ENCODE measurements at regions not wholly inside any gene's neighbourhood (a gene's known extent, or its start where the extent isn't known, plus 50 kb on each side); places are given as distances from the start of the nearest gene placed in this dataset.

DNA sequence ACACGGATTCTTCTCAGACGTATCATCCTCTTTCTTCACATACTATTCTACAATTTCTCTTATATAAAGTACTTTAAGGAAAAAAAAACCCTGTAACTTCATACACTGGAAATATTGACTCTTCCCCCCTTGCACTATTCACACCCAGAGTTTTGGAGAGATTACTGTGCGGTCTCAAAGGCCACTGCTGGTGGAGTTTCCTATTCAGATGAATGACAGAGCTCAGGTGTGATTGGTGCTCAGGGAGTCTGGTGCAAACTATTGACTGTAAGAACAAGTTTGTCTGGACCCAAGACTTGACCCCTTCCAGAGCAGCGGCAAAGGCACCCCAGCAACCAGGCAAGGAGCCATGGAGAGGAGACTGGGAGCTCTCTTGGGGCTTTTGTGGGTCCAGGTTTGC, 187.5 kb upstream of the OR4E1 start:
- no peak for TF ChIP-seq ZNF274 (IDR thresholded peaks at IDR 0.05; ENCODE audit: low read depth, low read length)
- no peak for TF ChIP-seq SUZ12 (IDR thresholded peaks at IDR 0.05; ENCODE audit: extremely low read depth, insufficient read depth, insufficient read length)

Measured in NT2/D1 (cell line).